NCI-H2081 (cell line): ENCODE measurements at regions not wholly inside any gene's neighbourhood (a gene's known extent, or its start where the extent isn't known, plus 50 kb on each side); places are given as distances from the start of the nearest gene placed in this dataset.

ENCODE experiments used
- DNase-seq, 2 experiments: peaks; one replicate each; lab custom pipeline; 2025; lab: John Stamatoyannopoulos, UW

DNA sequence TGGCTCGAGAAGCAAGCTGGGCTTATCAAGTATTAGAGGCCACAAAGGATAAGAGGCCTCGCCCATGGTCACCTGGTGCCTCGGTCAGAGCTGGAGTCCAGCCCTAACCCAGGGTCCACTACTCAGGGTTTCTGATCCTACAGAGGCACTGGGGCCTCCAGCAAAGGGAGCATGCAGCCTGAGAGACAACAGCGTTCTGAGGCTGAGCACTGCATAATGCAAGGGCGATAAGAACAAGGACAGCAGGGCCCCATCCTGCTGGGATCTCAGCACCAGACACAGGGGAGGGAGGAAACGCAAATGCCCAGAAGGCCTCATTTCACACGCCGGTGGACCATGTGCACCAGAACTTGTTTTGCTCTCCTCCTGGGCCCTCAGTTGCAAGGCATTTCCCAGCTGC is 63.0 kb downstream of the C5orf15 start:
- DNase-seq = no peak

DNA sequence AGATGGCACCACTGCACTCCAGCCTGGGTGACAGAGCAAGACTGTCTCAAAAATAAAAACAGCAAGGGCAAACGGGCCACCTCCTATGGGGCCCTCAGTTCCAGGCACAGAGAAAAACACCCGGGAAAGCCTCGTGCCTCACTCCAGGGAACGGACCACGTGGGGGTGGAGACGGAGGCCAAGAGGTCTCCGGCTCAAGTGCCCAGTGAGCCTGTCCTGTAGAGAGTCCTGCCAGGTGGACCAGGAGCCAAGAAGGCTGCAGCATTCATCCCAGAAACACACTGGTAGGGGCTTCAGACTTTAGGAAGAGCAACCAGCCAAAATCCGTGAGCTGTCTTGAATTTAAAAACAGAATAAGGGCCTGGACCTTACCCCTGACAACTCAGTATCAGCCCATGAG is 63.8 kb downstream of the C5orf15 start:
- no peak for DNase-seq

DNA sequence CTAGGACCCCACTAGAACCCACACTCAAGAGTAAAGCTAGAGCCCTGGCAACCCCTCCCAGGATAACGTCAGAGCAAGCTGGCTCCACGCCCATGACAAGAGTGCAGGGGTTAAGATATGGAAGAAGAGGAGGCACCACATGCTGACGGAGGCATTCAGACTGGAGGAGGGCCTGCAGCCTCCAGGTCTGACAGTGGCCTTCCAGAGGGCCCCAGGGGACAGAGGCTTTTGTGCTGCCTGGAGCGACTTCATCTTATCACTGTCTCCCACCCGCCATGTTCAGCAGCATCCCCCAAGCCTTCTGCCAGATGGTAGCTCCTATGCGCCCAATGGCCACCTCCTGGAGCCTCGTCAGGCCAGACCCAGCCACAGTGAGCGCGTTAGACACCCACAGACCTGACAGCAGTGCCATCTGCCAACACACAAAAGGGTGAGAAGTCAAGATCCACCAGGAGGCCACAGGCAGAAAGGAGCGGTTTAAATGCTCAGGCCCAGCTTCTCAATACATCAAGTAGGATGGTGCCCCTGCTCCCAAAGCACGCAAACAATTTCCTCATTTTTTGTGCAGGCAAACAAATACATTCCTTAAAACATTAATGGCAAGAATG is 65.8 kb downstream of the C5orf15 start:
- DNase-seq = no peak

DNA sequence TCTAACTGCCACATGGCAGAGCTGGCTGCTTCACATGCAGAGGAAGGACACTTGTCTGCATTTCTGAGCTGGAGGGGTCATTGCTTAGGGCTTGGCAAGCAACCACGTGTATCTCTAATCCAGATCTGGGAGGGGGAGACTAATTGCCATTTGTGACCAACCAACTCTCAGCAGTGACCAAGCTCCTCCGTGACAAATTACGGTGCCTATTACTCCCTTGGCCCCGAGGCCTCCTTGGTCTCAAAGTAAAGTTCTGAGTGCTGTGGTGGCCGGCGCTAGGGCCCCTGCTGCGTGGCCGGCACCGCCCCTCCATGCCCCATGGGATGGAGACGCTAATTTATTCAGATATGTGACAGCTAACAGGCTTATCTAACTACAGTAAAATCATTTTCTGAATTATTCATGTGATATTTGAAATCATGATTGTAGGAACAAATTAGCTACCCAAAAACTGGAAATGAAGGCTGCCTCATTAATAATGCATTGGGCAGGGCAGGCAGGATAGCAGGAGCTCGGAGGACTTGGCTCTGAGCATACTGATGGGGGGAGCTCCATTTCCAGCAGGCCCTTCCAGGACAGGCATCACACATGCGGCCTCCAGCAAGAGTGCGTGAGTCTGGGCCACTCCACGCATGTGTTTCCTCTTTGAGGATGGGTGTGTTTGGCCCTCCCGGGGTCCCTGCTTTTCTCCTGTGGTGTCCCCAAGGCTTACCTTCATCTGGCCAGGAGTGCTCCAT is 67.7 kb downstream of the C5orf15 start:
- no peak for DNase-seq

DNA sequence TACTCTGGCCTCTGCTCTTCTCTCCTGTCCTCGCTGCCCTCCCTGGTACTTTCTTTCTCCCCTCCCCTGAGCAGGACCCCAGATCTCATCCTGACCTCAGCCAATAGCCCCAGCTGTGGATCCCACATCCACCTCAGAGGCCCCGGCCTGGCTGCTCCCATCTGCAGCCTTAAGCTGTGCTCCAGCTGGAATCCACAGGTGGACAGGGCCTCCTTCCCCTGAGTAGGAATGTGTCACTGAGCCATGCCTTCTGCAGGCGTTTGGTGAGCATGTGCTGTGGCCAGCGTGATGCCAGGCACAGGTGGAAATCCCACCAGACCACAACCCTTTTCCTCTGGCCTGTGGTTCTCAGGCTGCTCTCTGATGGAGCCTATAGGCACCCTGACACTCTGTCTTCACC is 68.9 kb downstream of the C5orf15 start:
- no peak for DNase-seq

DNA sequence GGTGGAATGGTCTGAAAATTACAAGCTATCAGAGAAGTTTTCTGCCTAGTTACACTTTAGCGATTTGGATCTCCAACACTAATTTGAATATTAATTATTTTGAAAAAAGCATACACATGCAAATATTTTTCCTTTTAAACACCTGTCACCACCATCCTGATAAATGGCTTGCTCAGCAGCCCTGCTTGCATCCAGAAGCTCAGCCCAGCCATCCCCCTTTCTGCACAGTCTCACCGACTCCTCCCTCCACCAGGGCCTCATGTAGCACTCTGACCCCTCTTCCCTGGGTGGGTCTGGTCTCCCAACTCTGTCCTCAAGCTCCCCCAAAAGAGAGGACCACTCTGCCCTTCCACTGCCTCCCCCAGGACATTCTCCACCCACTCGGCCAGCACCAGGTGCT is 70.0 kb downstream of the C5orf15 start:
- no peak for DNase-seq

DNA sequence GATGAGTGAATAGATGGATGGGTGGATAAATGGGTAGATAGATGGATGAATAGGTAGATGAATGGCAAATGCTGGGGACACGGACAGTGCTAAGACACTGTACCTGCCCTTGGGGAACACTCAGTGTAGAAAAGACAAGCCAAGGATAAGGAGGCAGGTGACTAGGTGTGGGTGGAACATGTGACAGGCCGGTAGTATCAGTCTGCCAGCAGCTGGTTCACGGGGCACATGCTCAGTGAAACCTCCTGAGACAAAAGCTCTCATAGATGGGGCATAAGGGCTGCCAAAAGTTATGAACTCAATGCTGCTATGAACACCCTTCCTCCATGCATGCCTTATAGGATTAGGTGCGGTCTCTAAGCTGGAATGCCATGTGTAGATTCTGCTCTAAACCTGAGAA is 71.0 kb downstream of the C5orf15 start:
- DNase-seq = no peak

DNA sequence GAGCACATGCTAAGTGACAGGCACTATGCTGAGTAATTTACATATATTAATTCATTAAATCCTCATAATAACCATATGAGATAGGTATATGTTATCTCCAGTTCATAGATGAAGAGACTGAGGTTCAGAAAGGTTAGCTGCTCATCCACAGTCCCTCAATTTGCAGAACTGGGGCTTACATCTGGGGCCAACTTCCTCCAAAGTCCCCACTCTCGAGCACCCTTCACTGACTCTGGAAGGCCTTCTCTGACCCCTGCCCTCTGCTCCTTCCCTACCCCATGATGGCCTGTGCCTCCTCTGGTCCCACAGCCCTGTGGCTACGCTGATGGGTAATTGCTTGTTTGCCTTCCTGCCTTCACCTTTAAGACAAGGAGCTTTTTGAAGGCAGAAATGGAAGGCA is 71.6 kb downstream of the C5orf15 start:
- DNase-seq = no peak

DNA sequence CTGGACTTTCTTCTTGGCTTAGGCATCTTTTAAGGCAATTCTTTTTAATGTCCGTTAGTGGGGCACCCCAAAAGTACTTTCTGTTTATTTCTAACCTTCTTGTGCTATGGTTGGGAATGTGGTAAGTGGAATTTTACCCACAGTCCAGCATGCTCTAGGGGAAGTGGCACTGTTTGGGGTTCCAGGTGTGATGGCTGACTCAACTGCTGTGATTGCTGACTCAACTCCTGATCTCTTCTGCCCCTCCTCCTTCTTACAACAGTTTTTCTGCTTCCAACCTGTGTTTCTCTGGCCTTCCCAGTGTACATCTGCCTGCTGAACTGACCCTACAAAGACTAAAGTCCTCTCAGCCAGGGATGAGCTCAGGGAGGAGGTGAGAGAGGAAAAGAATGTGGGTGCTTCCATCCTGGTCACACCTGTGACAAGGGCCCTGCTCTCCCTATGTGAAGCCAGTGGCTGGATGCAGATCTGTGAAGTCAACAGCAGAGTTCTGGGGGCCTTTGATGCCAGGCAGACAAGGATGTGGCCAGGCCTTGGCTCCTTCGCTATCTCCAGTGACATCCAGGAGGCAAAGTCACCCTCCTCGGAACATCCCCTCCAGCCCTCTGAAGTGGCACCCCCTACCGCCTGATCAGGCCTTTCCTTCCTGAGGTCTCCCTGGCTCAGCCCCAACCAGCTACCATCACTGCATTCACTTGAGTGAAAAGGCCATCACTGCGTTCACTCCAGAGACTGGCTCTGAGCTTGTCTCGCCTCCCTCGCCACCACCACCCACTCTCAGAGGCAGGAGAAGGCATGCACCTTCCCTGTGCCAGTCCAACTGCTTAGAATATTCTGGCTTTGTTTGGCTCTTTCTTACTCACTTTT is 72.2 kb downstream of the C5orf15 start:
- no peak for DNase-seq

DNA sequence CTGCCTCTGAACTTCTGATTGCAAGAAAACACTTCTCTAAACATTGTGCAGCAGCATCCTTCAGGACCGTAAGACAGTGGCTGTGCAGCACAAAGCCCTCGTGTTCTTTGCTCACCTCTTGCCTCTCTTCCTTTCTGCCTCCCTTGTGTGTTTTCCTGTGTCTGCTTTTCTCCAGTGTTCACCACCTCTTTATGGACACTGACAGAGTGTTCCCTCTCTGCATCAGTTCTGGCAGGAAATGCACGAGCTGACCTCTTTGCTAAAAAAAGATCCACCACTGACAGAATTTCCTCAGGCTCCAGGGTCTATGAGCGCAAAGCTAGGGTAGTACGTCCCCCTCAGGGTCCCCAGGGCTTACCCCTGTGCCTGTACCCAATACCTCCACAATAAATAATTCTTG is 74.3 kb downstream of the C5orf15 start:
- no peak for DNase-seq

DNA sequence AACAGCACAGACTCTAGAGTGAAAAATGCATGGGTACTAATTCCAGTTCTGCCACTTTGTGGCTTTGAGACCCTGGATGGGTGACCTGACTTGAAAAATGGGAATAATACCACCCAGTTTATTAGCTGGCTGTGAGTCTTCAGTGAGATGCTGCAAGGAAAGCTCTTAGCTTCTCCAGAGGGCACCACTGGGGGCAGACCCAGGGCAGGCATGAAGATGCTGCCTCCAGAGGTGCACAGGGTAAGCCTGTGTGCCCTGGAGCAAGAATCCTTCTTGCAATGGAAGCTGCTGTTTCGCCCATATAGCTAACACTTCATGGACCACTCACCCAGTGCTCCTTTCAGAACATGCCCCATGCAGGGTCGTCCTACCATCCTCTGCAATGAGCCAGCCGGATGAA is 75.7 kb downstream of the C5orf15 start:
- DNase-seq = no peak

DNA sequence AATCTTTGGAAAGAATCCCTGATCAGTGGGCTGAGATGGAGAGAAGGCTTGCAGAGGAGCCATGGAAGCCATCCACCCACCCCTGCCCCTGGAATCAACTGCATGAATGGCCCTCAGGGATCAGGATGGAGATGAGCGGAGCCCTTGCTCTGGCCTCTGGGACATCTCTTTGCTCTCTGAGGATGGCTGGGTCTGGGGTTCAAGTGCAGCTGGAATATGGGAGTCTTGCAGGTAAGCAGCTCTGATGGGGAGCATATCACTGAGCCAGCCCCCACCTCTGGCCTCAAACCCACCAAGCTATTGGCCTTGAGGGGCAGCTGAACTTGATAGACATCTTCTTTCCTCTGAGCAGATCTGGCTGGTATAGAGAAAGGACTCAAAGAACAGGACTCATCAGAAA is 76.1 kb downstream of the C5orf15 start:
- DNase-seq = no peak

DNA sequence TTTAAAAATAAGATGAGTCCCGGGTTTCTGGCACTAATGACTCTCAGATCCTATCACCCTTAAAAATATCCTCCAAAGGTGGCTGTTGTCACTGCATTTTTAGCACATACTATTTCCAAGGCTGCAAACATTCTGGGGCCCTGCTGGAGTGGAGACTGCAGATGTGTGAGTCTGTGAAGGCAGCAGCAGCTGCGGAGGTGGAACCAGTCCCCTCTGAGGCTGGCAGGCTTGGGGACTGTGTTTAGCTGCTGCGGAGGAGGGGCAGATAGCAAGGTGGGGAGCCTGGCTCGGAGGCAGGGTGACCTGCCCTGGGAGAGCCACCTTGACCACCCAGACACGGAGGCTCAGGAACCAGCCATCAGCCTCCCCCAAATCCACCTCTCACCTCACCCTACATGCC is 77.0 kb downstream of the C5orf15 start:
- no peak for DNase-seq

DNA sequence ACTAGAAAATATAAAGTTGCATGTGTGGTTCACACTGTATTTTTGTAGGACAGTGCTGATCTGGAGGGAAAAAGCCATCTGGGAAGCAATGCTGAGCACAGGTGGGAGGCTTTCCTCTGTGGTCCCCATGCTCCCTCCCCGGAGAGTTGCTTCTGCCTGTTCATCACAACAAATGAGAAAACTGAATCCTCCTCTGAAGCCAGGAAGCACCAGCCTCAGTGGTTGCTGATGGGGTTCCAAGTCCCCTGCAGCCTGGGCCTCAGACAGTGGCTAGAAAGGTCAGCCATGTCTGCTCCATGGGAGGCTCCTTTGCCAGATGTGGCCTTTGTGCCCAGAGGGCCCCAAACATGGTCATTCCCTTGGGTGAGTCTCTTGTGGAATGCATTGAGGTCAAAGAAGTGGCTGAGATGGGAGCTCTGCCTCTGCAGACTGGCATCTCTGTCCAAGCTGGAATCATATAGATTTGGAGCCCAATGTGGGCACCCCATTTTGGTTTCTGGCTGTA is 77.6 kb downstream of the C5orf15 start:
- no peak for DNase-seq

DNA sequence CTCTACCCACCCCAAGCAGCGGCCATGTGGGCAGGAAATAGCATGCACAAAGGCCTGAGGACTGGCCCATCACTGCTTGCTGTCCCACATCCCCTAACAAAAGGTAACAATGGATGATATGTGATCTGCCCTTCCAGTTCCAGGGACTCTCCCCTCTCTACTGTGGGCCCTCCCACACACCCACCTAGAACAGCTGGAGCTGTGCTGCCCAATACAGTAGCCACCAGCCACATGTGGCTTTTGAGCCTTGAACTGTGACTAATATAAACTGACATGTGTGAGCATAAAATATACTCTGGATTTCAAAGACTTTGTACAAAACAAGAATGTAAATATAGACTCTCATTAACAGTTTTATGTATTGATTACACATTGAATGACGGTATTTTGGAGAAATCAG is 78.1 kb downstream of the C5orf15 start:
- no peak for DNase-seq

DNA sequence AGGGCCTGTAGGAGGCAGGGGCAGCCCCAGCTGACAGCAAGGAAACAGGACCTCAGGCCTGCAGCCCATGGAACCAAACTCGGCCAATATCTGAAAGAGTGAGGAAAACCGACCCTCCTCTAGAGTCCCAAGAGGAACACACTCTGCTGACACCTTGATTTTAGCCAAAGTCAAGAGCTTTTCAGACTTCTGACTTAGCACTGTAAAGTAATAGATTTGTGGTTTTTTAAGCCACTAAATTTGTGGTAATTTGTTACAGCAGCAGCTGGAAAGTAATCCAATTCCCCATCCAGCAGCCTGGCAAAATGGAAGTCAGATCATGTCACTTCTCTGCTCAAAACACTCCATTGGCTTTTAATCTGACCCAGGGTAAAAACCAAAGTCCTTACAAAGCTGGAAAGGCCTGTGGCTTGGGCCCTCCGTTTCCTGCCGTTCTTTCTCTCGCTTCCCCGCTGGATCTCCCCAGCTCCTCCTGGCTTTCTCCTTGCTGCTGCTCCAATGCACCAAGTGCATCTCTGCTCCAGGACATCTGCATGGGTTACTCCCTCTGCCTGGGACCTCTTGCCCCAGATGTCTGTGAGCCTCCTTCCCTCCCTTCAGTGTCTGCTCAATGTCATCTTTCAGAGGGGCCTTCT is 79.0 kb downstream of the C5orf15 start:
- no peak for DNase-seq

DNA sequence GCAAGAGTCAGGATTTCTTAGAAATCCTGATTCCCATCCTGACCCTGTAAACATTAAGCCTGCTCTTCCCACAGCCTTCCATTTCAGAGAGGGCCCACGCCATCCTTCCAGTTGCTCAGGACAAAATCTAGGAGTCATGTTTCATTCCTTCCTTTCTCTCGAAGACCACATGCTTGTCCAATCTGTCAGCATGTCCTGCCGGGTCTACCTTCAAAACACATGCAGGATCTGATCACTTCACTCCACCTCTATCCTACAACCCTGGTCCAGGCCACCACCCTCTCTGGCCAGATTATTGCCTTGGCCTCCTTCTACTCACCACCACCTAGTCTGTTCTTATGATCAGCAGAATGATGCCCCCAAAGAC is 79.8 kb downstream of the C5orf15 start:
- no peak for DNase-seq

DNA sequence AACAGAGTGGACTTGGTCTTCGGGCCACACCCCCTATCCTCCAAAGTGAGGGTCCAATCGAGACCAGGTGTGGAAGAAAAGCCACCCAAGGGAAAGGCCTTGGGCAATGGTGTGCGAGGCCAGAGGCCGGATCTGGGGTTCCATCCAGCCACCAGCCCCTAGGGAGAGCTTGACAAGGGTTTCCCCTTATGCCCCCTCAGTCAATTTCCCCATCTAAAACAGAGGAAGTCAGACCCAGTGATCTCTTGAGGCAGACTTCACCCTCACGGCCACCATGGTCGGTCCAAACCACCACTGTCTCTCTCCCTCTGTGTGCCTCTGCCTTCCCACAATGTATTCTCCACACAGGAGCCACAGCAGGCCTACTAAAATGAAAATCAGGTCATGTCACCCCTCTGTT is 82.9 kb downstream of the C5orf15 start:
- DNase-seq = no peak

DNA sequence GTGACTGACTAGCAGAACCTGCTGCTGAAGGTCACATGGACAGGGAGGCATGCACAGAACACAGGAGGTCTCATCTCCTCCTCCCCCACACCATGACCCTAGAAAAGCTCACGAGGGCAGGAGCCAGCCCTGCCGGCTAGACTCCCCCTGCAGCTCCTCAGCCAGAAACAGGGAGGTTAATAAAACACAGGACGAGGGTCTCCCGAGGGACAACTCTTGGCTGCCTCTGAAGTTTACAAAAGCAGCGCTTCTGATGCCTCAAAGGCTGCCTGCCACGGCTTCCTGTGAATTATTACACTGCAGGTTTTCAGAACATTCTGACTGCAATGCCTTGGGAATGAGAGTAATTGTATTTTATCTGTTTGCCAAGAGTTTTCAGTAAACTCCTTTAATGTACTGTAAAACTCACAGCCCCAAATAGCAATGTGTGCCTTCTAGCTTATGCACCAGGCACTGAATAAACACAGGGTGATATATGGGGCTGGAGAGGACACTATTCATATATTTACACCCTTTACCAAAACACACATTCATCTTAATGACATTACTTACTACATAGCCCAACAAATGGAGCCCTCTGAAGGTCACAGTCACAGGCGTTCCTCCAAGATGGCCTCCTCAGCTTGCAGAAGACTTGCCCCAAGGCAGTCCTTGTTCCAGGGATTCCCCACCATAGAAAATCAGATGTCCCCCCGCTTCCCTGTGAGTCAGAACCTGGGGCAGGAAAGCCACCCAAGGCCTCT is 83.7 kb downstream of the C5orf15 start:
- DNase-seq = no peak

DNA sequence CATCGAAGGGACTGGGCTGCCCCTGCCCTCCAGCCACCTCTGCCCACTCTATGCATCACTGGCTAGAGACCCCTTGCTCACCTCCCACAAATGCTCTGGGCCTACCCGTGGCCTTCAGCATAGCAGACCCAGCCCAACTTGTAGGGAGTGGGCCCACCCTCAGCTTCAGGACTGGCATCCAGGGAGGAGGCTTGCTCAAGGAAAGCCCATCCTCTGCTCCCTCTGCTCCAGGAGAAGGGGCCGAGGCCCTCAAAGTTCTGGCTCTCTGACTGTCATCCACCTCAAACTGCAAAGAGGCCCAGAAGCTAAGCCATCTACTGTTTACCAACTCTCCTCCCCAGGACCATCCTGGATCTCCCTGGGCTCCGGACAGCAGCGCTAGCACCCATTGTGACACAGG is 84.5 kb downstream of the C5orf15 start:
- no peak for DNase-seq

DNA sequence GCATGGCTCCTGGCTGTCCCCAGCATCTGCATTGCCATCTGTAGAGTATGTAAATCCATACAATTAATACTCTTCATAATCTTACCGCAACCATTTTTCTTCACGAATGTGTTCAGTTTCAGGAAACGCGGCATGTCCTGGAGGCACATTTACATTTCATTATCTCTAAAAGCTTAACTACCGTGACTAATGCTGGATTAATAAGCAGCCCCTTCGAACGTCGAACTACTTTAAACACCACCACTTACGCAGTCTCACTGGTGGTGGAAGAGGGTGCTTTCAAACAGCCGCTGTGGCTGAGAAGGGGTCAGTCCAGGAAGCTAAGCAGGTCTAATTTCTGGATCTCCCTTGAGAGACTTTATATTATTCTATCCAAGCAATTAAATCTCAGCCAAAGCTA is 85.6 kb downstream of the C5orf15 start:
- DNase-seq = no peak

DNA sequence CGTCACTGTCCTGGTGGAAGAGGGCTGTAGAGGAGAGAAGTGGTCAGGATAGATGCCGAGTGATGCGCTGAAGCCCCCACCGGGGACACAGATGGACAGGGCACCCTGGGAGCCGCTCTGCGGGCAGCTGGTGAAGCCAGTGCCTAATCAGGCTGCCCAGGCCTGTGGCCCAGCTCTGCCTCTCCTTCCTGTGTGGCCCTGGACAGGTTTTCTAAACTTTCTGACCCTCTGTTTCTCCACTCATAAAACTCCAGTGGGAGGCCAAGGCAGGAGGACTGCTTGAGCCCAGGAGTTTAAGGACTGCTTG is 86.1 kb downstream of the C5orf15 start:
- DNase-seq = no peak
